Liver (tissue), 8 donors: ENCODE measurements at regions not wholly inside any gene's neighbourhood (a gene's known extent, or its start where the extent isn't known, plus 50 kb on each side); places are given as distances from the start of the nearest gene placed in this dataset.

Experiments
- DNase-seq: peaks from one replicate; pipeline ENCODE4 v3.0.0-alpha.2; 2017; ENCODE audit warnings: low spot score
- H3K27ac ChIP-seq, 2 donors: one replicate each; pipeline ENCODE4 v1.7.0; 2013; ENCODE audit warnings: inconsistent platforms in 2 of 2, low read length in 2 of 2, control low read depth in 1 of 2, low read depth in 1 of 2, mild to moderate bottlenecking in 1 of 2
- H3K27me3 ChIP-seq, 4 donors: one replicate each; pipeline versions ENCODE4 v1.6.1 to v1.7.0; 2013; ENCODE audit warnings: low read length in 3 of 4, inconsistent platforms in 1 of 4, mild to moderate bottlenecking in 1 of 4, moderate library complexity in 1 of 4; ENCODE audit not compliant: control insufficient read depth in 4 of 4, insufficient read depth in 4 of 4
- H3K36me3 ChIP-seq, 4 donors: one replicate each; pipeline versions ENCODE4 v1.6.1 to v1.7.0; 2013; ENCODE audit warnings: low read length in 3 of 4, mild to moderate bottlenecking in 3 of 4, low read depth in 1 of 4, moderate library complexity in 1 of 4; ENCODE audit not compliant: control insufficient read depth in 4 of 4, insufficient read depth in 3 of 4
- H3K4me1 ChIP-seq, 4 donors: one replicate each; pipeline versions ENCODE4 v1.6.1 to v1.7.0; 2013; ENCODE audit warnings: low read length in 3 of 4, mild to moderate bottlenecking in 3 of 4, moderate library complexity in 1 of 4; ENCODE audit not compliant: control insufficient read depth in 4 of 4, insufficient read depth in 4 of 4
- H3K4me3 ChIP-seq, 3 donors: one replicate each; pipeline versions ENCODE4 v1.6.1 to v1.7.0; 2013; ENCODE audit warnings: low read length in 3 of 3, control low read depth in 1 of 3, low read depth in 1 of 3, mild to moderate bottlenecking in 1 of 3
- H3K9ac ChIP-seq, 2 donors: one replicate each; pipeline ENCODE4 v1.7.0; 2013; ENCODE audit warnings: low read length in 2 of 2, mild to moderate bottlenecking in 2 of 2, moderate library complexity in 2 of 2, control low read depth in 1 of 2, low read depth in 1 of 2
- H3K9me3 ChIP-seq, 4 donors: one replicate each; pipeline versions ENCODE4 v1.6.1 to v1.7.0; 2013; ENCODE audit warnings: low read length in 3 of 4; ENCODE audit not compliant: control insufficient read depth in 4 of 4
- ATF3 ChIP-seq: IDR thresholded peaks from 2 replicates; pipeline ENCODE4 v1.6.1; 2016; ENCODE audit warnings: antibody characterized with exemption
- CTCF ChIP-seq: fragments of 150-350 bp; IDR thresholded peaks from 2 replicates; pipeline ENCODE4 v1.5.1; 2017; ENCODE audit warnings: improper control_type of control experiment, low read depth, low read length; ENCODE audit not compliant: missing input control
- FOXA1 ChIP-seq: IDR thresholded peaks from 2 replicates; pipeline ENCODE4 v1.6.1; 2016; ENCODE audit warnings: antibody characterized with exemption
- FOXA2 ChIP-seq: IDR thresholded peaks from 2 replicates; pipeline ENCODE4 v1.6.1; 2016; ENCODE audit warnings: antibody characterized with exemption
- GABPA ChIP-seq, 2 donors: IDR thresholded peaks in 1 of 2; conservative IDR thresholded peaks in 1 of 2; 2 replicates each; pipeline ENCODE4 v1.6.1; 2016; ENCODE audit warnings: antibody characterized with exemption in 2 of 2, mild to moderate bottlenecking in 1 of 2, moderate library complexity in 1 of 2
- HNF4A ChIP-seq, 2 donors: conservative IDR thresholded peaks; 2 replicates each; pipeline ENCODE4 v1.6.1; 2016; ENCODE audit warnings: antibody characterized with exemption in 2 of 2, mild to moderate bottlenecking in 2 of 2
- HNF4G ChIP-seq: IDR thresholded peaks from 2 replicates; pipeline ENCODE4 v1.6.1; 2016; ENCODE audit warnings: antibody characterized with exemption
- JUND ChIP-seq, 2 donors: IDR thresholded peaks; 2 replicates each; pipeline ENCODE4 v1.6.1; 2016; ENCODE audit warnings: antibody characterized with exemption in 2 of 2
- MAX ChIP-seq: IDR thresholded peaks from 2 replicates; pipeline ENCODE4 v1.6.1; 2016; ENCODE audit warnings: antibody characterized with exemption
- NR2F2 ChIP-seq: IDR thresholded peaks from 2 replicates; pipeline ENCODE4 v1.6.1; 2016; ENCODE audit warnings: antibody characterized with exemption
- REST ChIP-seq: IDR thresholded peaks from 2 replicates; pipeline ENCODE4 v1.6.1; 2016; ENCODE audit warnings: antibody characterized with exemption, mild to moderate bottlenecking
- RXRA ChIP-seq, 2 donors: IDR thresholded peaks; 2 replicates each; pipeline ENCODE4 v1.6.1; 2017 to 2018; ENCODE audit warnings: antibody characterized with exemption in 2 of 2, mild to moderate bottlenecking in 1 of 2
- SP1 ChIP-seq: IDR thresholded peaks from 2 replicates; pipeline ENCODE4 v1.6.1; 2018; ENCODE audit warnings: antibody characterized with exemption, mild to moderate bottlenecking
- TAF1 ChIP-seq: conservative IDR thresholded peaks from 2 replicates; pipeline ENCODE4 v1.6.1; 2016; ENCODE audit warnings: antibody characterized with exemption, mild to moderate bottlenecking
- YY1 ChIP-seq: IDR thresholded peaks from 2 replicates; pipeline ENCODE4 v1.6.1; 2016; ENCODE audit warnings: antibody characterized with exemption, mild to moderate bottlenecking
- WGBS: extraction: QIAGEN DNeasy Blood & Tissue Kit; methylation state at CpG from one replicate; pipeline ENCODE4 v1.1.7; 2013; 5-methylcytosine and 5-hydroxymethylcytosine counted together
- donor health status: healthy.
- donor health status: healthy.
- donor health status: healthy.
- donor health status: healthy.
- donor health status: healthy.

GRCh38 chr2:106338043-106338442, 130.2 kb downstream of the RGPD3 start:
- TF ChIP-seq REST (no peak), MAX (no peak), SP1 (no peak), JUND (IDR thresholded peaks at IDR 0.05) (no peak), FOXA2 (no peak), CTCF (no peak), FOXA1 (no peak), NR2F2 (no peak), GABPA (IDR thresholded peaks at IDR 0.05 in 1 of 2, conservative IDR thresholded peaks at IDR 0.05 in 1 of 2) (no peak), YY1 (no peak), HNF4A (conservative IDR thresholded peaks at IDR 0.05) (no peak), ATF3 (no peak), RXRA (IDR thresholded peaks at IDR 0.05) (no peak)
- no peak overlapping the region for H3K9ac ChIP-seq
- 93% methylated on average over 5 of the region's 5 CpGs for WGBS
- no peaks in the 10 kb centered on the region for H3K4me1 ChIP-seq
- H3K36me3 ChIP-seq, result no peaks in the 10 kb centered on the region
- H3K27me3 ChIP-seq, result no peaks in the 10 kb centered on the region
- no peak overlapping the region for H3K4me3 ChIP-seq
- no peaks in the 10 kb centered on the region for H3K9me3 ChIP-seq
- DNase-seq, result no peak
- no peak overlapping the region for H3K27ac ChIP-seq

GRCh38 chr2:106336737-106337136, 131.5 kb downstream of the RGPD3 start:
- H3K27me3 ChIP-seq, result no peaks in the 10 kb centered on the region
- H3K9ac ChIP-seq, result no peak overlapping the region
- no peaks in the 10 kb centered on the region for H3K9me3 ChIP-seq
- H3K4me3 ChIP-seq, result no peak overlapping the region
- 80% methylated on average over 2 of the region's 2 CpGs for WGBS
- no peak overlapping the region for H3K27ac ChIP-seq
- TF ChIP-seq MAX, result no peak
- no peak for TF ChIP-seq ATF3
- no peak for TF ChIP-seq TAF1
- no peak for TF ChIP-seq REST
- TF ChIP-seq JUND (IDR thresholded peaks at IDR 0.05), result no peak
- no peak for TF ChIP-seq YY1
- no peak for TF ChIP-seq GABPA (IDR thresholded peaks at IDR 0.05 in 1 of 2, conservative IDR thresholded peaks at IDR 0.05 in 1 of 2)
- no peak for TF ChIP-seq HNF4G
- TF ChIP-seq NR2F2, result no peak
- no peaks in the 10 kb centered on the region for H3K4me1 ChIP-seq
- no peaks in the 10 kb centered on the region for H3K36me3 ChIP-seq
- no peak for DNase-seq
